ENCODE measurements at regions not wholly inside any gene's neighbourhood (a gene's known extent, or its start where the extent isn't known, plus 50 kb on each side); places are given as distances from the start of the nearest gene placed in this dataset.

DNA sequence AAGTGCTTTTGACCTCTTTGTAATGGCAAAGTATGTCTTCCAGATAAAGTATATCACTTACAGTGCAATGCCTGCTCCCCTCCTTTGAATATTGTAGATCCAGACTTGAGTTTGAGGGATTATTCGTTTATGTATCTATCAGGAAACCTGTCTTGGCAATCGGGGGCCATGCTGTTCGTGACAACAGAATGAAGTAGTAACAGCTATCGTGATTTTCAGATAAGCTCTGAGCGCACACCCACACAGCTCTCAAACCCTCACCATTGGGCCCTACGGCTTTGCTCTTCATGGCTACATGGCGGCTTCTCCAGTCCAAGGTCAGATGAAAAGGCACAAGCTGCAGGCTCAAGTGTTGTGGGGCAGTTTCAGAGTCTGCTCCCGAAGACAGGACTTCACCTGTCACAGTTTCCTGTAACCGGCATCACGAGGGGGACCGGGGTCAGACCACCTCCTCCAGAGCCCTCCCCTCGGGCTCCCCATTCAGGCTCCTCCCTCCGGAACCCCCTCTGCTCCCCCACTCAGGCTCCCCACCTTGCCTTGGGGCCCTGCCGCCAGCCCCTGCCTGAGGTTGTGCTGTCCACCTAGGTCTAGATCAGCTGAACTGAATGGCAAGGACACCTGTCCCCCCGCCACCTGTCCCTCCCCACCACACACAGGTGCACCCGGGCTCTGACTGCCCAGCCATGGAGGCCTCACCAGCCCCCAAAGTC is 292.5 kb upstream of the SALL3 start:
- TF ChIP-seq, protein P1, sequence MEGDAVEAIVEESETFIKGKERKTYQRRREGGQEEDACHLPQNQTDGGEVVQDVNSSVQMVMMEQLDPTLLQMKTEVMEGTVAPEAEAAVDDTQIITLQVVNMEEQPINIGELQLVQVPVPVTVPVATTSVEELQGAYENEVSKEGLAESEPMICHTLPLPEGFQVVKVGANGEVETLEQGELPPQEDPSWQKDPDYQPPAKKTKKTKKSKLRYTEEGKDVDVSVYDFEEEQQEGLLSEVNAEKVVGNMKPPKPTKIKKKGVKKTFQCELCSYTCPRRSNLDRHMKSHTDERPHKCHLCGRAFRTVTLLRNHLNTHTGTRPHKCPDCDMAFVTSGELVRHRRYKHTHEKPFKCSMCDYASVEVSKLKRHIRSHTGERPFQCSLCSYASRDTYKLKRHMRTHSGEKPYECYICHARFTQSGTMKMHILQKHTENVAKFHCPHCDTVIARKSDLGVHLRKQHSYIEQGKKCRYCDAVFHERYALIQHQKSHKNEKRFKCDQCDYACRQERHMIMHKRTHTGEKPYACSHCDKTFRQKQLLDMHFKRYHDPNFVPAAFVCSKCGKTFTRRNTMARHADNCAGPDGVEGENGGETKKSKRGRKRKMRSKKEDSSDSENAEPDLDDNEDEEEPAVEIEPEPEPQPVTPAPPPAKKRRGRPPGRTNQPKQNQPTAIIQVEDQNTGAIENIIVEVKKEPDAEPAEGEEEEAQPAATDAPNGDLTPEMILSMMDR (conservative IDR thresholded peaks at IDR 0.05; ENCODE audit: low read depth, low read length): no peak
- no peak overlapping the region for H3K4me3 ChIP-seq (ENCODE audit: low read depth, low read length)
- DNase-seq (ENCODE audit: low read depth): no peak

- no peak for DNase-seq (ENCODE audit: low read depth)
- TF ChIP-seq, protein P1 (conservative IDR thresholded peaks at IDR 0.05; ENCODE audit: low read depth, low read length): no peak
- H3K4me3 ChIP-seq (ENCODE audit: low read depth, low read length): no peak overlapping the region
These were observed 291.9 kb upstream of the SALL3 start for GRCh38 chr18:78687736-78688135.

- TF ChIP-seq, protein P1 (conservative IDR thresholded peaks at IDR 0.05; ENCODE audit: low read depth, low read length): no peak
- DNase-seq (ENCODE audit: low read depth): no peak
- H3K4me3 ChIP-seq (ENCODE audit: low read depth, low read length): no peak overlapping the region
These were observed 291.4 kb upstream of the SALL3 start for GRCh38 chr18:78688249-78688648.

DNA sequence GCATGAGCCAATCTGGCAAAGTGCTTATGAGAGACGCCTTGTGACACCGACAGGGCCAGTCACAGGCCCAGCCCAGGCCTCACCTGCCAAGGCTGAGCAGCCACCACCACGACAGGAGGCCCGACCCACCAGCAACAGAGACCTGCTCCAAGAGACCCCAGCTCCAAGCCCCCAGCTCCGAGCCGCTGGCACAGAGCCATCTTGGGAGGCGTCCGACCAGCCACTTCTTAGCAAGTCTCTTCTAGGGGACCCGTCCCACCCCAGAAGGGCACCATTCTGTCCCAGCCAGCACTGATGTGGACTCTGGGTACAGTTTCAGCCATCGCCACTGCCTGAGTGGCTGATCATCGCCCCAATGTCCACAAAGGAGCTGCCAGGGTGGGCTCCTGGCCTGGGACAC is 290.7 kb upstream of the SALL3 start:
- TF ChIP-seq, protein P1 (conservative IDR thresholded peaks at IDR 0.05; ENCODE audit: low read depth, low read length): no peak
- no peak overlapping the region for H3K4me3 ChIP-seq (ENCODE audit: low read depth, low read length)

GRCh38 chr18:78689606-78690005 is 290.0 kb upstream of the SALL3 start:
- TF ChIP-seq, protein P1 (conservative IDR thresholded peaks at IDR 0.05; ENCODE audit: low read depth, low read length): no peak
- H3K4me3 ChIP-seq (ENCODE audit: low read depth, low read length): no peak overlapping the region
- DNase-seq (ENCODE audit: low read depth): no peak

More for the DNA sequence above, 290.7 kb upstream of the SALL3 start:
- DNase-seq (ENCODE audit: low read depth): no peak

GRCh38 chr18:78692105-78692504 is 287.5 kb upstream of the SALL3 start:
- TF ChIP-seq, protein P1 (conservative IDR thresholded peaks at IDR 0.05; ENCODE audit: low read depth, low read length): no peak
- H3K4me3 ChIP-seq (ENCODE audit: low read depth, low read length): no peak overlapping the region
- no peak for DNase-seq (ENCODE audit: low read depth)

- no peak for DNase-seq (ENCODE audit: low read depth)
- TF ChIP-seq, protein P1 (conservative IDR thresholded peaks at IDR 0.05; ENCODE audit: low read depth, low read length): no peak
- H3K4me3 ChIP-seq (ENCODE audit: low read depth, low read length): no peak overlapping the region
These were observed 286.2 kb upstream of the SALL3 start for GRCh38 chr18:78693429-78693828.
